ENCODE measurements at regions not wholly inside any gene's neighbourhood (a gene's known extent, or its start where the extent isn't known, plus 50 kb on each side); places are given as distances from the start of the nearest gene placed in this dataset.

DNA sequence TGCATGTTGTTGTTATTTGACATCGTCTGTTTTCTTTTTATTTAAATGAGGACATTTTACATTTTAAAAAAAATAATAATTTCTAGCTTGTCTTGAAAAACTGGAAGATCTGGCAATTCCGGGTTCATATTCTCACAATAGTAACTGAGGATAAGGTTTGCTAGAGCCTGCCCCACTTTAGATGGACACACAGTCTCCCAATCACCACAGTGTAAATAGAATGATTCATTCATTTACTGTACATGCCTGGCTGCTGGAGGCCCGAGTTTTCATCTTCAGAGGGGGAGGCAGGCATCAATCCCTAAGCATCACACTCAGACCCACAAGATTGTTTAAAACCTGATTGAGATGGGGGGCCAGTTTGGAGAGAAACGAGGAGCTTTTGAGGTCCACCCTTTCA is 2039.7 kb upstream of the WWC1 start:
- TF ChIP-seq POLR2AphosphoS5 (IDR thresholded peaks at IDR 0.05; ENCODE audit: borderline replicate concordance, low read depth, low read length) (no peak), EZH2 (IDR thresholded peaks at IDR 0.05) (no peak)
